ENCODE measurements at regions not wholly inside any gene's neighbourhood (a gene's known extent, or its start where the extent isn't known, plus 50 kb on each side); places are given as distances from the start of the nearest gene placed in this dataset.
"Not testable (repeated sequence)": the region's sequence is repeated elsewhere in the genome, so short reads cannot be mapped to it uniquely, and the experiment has no call there.

GRCh38 chr18:60200558-60200957 is 172.0 kb downstream of the MC4R start:
- no peak for DNase-seq

- no peak for DNase-seq
Observed at GRCh38 chr18:60199505-60199904, 173.1 kb downstream of the MC4R start.

- no peak for DNase-seq
Observed at GRCh38 chr18:60197671-60198462, 174.7 kb downstream of the MC4R start.

DNA sequence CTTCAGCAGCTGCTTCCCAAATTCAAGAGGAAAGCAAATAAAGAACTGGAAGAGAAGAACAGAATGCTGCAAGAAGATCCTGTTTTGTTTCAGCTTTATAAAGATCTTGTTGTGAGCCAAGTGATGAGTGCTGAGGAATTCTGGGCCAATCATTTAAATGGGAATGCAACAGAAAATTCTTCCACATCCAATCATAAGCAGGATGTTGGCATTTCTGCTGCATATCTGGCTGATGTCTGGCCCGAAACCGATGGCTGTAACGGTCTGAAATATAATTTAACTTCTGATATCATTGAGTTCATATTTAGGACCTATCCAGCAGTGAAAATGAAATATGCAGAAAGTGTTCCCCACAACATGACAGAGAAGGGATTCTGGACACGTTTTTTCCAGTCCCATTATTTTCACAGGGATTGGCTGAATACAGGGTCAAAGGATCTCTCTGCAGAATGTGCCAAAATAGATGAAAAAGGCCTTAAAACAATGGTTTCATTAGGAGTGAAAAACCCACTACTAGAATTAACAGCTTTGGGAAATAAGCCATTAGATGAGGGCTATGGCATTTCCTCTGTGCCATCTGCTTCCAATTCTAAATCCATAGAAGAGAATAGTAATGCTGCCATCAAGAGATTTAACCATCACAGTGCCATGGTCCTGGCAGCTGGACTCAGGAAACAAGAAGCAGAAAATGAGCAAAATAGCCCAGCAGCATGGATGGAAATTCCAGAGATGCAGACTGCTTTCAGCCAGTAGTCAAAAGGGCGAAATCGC is 175.6 kb downstream of the MC4R start:
- DNase-seq = no peak

DNA sequence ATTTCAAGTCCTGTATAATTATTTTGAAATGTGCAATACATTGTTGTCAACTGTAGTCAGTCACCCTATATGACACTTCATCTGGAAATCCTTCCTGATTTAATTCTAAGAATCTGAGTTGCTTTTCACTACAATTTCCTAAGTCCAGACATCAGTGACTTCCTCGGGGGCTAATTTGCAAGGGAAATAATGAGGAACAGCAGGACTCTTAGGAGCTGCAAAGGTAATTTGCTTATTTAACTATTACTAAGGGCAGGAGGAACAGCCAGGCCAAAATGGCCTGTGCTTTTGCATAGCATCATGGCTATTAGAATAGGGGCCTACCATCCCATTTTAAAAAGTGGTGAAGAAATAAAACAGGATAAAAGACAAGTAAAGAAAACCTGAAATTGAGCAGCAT is 178.8 kb downstream of the MC4R start:
- no peak for DNase-seq

DNA sequence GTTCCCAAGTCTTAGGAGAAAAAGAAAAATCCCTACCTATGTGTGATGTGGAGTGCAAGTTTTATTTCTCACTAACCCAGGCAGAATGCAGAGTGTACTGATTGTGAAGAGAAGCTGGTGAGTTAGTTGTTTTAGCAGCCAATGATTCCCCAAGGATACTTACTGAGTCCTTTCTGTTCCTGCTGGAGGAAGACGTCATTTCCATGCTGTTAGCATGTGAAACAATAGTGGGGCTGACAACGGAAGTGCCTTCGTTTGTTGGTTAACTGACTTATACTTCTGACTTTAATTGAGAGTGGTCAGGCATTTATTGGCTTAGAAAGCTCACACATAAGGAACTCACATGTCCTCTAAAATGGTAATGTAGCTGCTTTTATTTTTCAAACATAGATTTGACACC is 180.6 kb downstream of the MC4R start:
- no peak for DNase-seq

GRCh38 chr18:60189856-60190255 is 182.7 kb downstream of the MC4R start:
- DNase-seq = no peak

DNA sequence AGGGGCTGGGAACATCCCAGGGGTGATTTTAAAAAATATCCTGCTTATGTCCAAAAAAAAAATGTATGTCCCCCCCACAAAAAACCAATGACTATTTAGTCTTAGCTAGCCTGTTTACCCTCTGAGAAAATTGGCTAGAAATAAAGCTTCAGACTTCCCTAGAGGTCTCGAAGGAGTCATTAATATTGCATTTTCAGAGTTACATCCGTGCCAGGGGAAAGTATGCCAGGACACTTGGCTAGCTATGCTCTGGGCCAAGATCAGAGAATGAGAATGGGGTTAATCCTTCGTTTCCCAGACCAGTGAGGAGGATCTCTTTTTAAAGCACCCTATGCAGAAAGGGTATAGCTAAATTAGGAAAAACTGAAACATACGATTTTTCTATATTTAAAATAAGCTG is 183.6 kb downstream of the MC4R start:
- no peak for DNase-seq

GRCh38 chr18:60182223-60182622 is 190.4 kb downstream of the MC4R start:
- no peak for DNase-seq

DNA sequence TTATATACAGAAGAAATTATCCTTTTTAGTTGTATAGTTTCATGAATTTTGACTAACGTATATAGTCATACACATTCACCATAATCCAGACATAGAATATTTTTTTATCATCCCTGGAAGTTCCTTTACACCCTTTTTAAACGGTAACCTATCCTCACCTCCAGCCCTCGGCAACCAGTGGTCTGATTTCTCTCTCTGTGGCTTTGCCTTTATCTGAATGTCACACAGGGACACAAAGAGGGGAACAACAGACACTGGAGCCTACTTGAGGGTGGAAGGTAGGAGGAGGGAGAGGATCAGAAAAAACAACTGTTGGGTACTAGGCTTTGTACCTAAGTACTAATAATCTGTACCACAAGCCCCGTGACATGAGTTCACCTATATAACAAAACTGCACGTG is 191.9 kb downstream of the MC4R start:
- DNase-seq = no peak

- not testable (repeated sequence) for DNase-seq
Observed at GRCh38 chr18:60178224-60178623, 194.4 kb downstream of the MC4R start.

DNA sequence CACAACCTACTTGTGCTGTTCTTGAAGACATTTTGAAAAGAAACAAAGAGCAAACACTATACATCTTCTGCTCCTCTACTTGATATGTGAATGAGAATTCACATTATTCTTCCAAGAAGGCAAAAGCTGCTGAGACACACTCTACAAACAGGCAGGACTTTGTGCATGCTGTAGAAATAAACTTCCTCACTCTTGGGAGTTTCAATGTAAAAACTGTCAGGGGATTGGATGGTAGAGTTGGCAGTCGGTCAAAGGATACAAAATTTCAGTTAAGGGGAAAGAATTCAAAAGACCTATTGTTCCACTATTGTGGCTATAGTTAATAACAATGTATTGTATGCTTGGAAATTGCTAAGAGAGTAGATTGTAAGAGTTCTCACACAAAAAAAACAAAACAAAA is 196.3 kb downstream of the MC4R start:
- DNase-seq = no peak

DNA sequence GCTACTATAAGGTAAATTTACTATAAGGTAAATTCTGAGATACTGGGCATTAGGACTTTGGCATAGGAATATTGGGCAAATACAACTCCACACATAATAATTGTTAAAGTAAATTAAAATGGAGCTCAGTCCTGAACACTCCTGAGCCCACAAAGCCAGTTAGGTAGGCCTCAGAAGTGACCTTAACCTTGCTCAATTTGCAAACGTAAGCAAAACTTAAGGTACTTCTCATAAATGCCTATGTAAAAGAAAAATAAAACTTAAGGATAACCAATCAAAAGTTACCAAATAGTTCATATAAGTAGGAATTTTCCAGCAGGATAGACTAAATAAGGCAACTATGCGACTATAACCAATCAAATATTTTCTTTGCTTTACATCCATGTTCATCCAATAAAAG is 197.7 kb downstream of the MC4R start:
- no peak for DNase-seq

DNA sequence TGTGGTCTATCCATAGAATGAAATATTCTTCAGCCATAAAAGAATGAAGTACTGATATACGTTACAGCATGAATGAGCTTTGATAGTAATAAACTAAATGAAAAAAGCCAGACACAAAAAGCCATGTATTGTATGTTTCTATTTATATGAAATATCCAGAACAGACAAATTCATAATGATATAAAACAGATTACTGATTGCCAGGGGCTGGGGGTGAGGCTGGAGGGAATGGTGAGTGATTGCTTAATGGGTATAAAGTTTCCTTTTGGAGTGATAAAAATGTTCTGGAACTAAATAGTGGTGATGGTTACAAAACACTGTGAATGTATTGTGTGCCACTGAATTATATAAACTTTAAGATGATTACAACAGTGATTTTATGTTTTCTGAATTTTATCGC is 200.5 kb downstream of the MC4R start:
- no peak for DNase-seq

DNA sequence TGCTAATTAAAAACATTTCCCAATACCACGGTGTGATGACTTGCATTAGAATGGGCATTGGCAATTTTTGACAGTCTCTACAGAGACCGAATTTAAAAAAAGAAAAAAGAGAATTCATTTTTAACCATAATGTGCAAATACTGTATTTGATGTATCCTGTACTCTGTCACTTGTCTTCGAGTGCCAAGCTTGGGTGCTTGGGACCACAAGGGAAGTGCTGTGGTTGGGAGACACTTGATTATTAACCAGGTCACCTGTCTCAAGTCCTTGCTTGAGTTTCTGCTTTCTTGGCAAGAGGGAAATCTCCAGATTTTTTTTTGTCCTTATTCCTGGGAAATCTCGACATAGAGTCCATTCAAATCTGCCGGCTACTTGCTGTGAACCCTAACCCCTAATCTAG is 209.0 kb downstream of the MC4R start:
- no peak for DNase-seq

DNA sequence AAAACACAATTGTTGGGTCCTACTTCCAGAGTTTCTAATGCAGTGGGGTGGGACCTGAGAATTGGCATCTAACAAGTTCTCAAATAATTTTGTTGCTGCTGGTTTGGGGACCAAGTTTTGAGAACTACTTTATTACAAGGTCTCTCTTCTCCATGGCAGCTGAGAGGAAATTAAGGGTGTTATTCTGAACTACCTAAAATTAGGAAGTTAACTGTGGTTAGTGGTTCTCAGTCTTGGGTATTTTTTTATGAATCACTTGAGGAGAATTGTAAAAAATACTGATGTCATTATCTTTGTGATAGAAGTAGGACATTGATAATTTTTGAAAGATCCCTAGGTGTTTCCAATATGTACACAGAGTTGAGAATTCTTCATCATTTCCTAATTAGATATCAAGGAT is 210.2 kb downstream of the MC4R start:
- no peak for DNase-seq

DNA sequence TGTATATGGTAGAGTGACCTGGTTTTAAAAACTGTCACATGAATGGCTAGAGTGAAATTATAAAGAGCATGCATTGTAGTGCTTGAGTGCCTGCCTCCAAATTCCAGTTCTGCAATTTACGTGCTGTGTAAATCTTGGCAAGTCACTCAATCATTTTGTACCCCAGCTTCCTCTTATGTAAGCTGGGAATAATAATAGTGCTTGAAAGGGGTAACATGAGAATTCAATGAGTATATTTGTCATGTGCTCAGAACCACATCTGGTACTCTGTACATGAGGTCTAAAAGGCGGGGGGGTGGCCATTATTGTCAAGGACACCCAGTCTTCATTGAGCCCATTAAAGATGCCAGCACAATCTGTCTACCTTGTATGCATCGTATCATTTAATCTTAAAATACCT is 214.8 kb downstream of the MC4R start:
- DNase-seq = no peak

DNA sequence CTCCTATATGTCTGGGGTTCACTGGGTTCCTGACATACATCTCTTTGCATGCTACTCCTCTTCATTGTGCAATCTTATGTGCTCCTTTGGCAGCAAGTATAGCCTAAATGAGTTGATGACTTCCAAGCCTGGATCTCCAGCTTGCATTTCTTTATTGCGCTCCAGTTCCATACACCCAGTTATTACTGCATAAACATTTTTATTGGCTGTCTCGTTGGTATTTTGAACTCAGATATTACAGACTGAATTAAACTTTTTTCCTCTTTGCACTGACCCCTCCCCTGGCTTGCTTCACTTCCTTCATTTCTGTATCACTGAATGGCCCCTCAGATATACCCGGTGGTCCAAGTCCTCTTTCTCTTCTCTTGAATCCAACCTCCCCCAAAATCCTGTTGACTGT is 219.2 kb downstream of the MC4R start:
- no peak for DNase-seq

DNA sequence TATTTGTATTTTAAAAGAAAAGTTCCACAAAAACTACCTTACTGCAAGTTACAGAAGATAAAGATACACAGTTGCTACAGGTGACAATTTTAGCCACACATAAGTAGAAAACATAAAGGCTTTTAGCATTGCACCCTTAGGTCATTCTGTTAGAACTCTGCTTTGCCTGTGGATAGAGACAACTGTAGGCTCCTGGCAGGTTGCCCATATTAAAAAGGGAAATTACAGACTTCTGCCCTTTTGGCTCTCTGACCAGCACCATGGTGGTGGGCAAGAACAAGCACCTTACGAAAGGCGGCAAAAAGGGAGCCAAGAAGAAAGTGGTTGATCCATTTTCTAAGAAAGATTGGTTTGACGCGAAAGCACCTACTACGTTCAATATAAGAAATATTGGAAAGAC is 223.3 kb downstream of the MC4R start:
- no peak for DNase-seq

DNA sequence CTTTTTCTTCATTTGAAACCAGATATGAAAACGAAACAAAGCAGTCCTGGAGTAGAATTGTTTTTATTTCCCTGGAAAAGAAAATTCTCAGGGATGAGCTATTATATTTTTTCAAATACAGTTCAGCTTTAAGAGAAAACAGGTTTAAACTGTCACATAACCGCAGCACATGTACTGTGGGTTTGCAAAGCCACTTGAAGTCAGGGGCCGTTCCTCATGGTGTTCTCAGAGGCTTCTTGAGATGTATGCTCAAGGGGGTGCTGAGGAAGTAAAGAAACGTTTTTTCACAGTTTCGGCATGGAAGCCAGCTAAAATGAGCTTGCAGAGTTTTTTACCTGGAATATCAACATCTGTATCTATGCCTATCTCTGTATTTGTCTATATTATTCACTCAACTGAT is 225.3 kb downstream of the MC4R start:
- DNase-seq = no peak

GRCh38 chr18:60146220-60146960 is 226.2 kb downstream of the MC4R start:
- DNase-seq = no peak

DNA sequence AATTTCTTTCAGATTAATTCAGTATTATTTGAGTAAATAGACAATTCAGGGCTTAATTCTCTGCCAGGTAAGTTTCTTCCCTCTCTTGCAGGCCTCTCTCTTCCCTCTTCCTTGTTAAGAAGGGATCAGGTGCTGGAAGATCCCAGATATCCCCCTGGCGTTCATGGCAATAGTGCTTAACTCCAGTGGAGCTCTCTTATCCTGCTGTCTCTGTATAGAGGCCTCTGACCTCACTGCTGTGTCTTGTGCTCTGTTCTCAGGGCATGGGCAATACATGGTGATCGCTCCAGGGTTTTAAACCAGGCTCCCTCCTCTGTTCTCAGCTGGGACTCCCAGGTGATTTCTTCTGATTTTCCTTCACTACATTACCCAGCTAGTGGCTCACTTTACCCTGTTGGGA is 226.8 kb downstream of the MC4R start:
- no peak for DNase-seq

GRCh38 chr18:60134806-60135205 is 235.0 kb downstream of the PMAIP1 start:
- no peak for DNase-seq

- DNase-seq = no peak
Observed at GRCh38 chr18:60130284-60130683, 230.5 kb downstream of the PMAIP1 start.
